Hepatocyte (in vitro differentiated cells): ENCODE measurements at regions not wholly inside any gene's neighbourhood (a gene's known extent, or its start where the extent isn't known, plus 50 kb on each side); places are given as distances from the start of the nearest gene placed in this dataset.

Experiments used
- CTCF ChIP-seq: fragments of 200-600 bp; sonication (generic); IDR thresholded peaks from 2 replicates; pipeline ENCODE4 v1.5.1; 2016; ENCODE audit warnings: antibody characterized with exemption, mild to moderate bottlenecking; ENCODE audit not compliant: poor library complexity
- EZH2phosphoT487 ChIP-seq: fragments of 200-600 bp; sonication (generic); IDR thresholded peaks from one replicate; pipeline ENCODE4 v1.6.1; 2018; ENCODE audit warnings: antibody characterized with exemption, mild to moderate bottlenecking, low read depth, moderate library complexity; ENCODE audit not compliant: unreplicated experiment, severe bottlenecking

DNA sequence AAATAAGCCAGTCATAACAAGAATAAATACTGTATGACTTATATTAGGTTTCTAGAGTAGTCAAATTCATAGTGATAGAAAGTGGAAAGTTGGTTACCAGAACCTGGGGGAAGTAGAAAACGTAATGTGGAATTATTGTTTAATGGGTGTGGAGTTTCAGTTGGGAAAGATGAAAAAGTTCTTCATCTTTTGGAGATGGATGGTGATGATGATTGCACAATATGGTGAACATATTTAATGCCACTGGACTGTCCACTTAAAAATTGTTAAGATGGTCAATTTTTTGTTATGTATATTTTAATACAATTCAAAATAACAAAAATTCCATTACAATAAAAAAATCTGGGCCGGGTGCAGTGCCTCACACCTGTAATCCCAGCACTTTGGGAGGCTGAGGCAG is 289.6 kb downstream of the ZIC3 start:
- TF ChIP-seq CTCF (no peak), EZH2phosphoT487 (no peak)
